Activated CD4-positive, alpha-beta memory T cell treated with anti-CD3 and anti-CD28 coated beads for 36 hours (primary cell): ENCODE measurements at regions not wholly inside any gene's neighbourhood (a gene's known extent, or its start where the extent isn't known, plus 50 kb on each side); places are given as distances from the start of the nearest gene placed in this dataset.

Experiments used
- CTCF ChIA-PET: fragments of 350-600 bp; sonication (Branson Sonifier 250); formaldehyde crosslinking; loops from one replicate; lab custom pipeline; 2021; ENCODE audit warnings: antibody characterized with exemption, inconsistent platforms; lab: Charles Lee
- POLR2A ChIA-PET: fragments of 350-600 bp; sonication (Branson Sonifier 250); formaldehyde crosslinking; loops from one replicate; lab custom pipeline; 2021; ENCODE audit warnings: antibody characterized with exemption; lab: Charles Lee
- DNase-seq: peaks from one replicate; pipeline ENCODE4 v3.0.0-alpha.2; 2020
- H3K27ac Mint-ChIP-seq: one replicate; pipeline ENCODE4 v1.8.0; 2021; ENCODE audit warnings: mixed read lengths
- H3K27me3 Mint-ChIP-seq: one replicate; pipeline ENCODE4 v1.8.0; 2021; ENCODE audit warnings: mixed read lengths
- H3K36me3 Mint-ChIP-seq: one replicate; pipeline ENCODE4 v1.8.0; 2021; ENCODE audit warnings: mixed read lengths
- H3K4me1 Mint-ChIP-seq: one replicate; pipeline ENCODE4 v1.8.0; 2021; ENCODE audit warnings: low read depth, mixed read lengths
- H3K4me3 Mint-ChIP-seq: one replicate; pipeline ENCODE4 v1.8.0; 2021; ENCODE audit warnings: mild to moderate bottlenecking, mixed read lengths
- H3K9me3 Mint-ChIP-seq: one replicate; pipeline ENCODE4 v1.8.0; 2021; ENCODE audit warnings: mixed read lengths
- intact Hi-C: fragments of 100-400 bp; cut with micrococcal nuclease; formaldehyde crosslinking; loops from one replicate; pipeline ENCODE4 v1.15.1; 2023

GRCh38 chr2:204012072-204012653 lies 75.6 kb downstream of the ICOS start:
- H3K36me3 Mint-ChIP-seq, result peaks cover 9% of the 10 kb centered on the region
- H3K4me3 Mint-ChIP-seq, result peak overlapping the region; percentile 56
- no peak for DNase-seq
- H3K27me3 Mint-ChIP-seq, result no peaks in the 10 kb centered on the region
- intact Hi-C loops, result loop anchor here (10.0 kb wide), 2 partner anchors 997 to 1377 kb away; partner anchors contain the start of genes FAM117B and NBEAL1
- peaks cover 88% of the 10 kb centered on the region for H3K4me1 Mint-ChIP-seq
- peaks cover 6% of the 10 kb centered on the region for H3K9me3 Mint-ChIP-seq
- ChIA-PET CTCF (no interaction called here), POLR2A (interaction anchor here (1.2 to 2.1 kb wide), 2 partner anchors 13 to 76 kb away, joined by 4 to 7 read pairs; partner anchors contain the start of gene ICOS)
- H3K27ac Mint-ChIP-seq, result peak overlapping the region; percentile 78

DNA sequence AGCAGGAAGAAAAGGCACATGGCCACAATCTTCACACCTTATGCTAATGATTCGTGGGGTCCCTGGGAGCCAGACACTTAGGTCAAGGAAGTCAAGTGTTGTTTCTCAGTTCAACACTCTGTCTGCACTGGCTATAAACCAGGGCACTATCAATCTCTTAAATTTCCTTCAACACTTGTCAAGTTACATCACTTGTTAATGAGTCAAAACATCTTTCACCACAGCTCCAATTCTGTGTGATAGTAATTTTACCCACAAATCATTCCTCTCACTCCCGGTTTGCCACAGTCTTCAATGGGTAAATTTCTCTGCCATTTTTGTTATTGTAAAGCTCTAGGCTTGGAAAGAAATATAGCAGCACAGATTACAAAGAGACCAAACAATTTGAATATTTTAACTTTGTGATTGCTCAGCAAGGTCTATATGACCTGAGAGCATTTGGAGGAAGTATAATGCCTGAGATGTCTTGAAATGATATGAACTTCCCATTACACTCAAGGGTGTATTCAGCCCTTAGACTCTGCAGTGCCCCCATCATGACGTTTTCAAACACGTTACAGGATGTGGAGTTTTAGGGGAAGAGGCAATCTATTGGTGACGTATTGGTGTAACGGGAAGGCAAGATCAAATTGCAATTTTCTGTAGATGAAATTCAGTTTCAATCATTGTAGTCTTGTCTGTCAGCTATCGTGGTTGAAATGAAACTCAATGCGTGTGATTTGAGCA lies 78.7 kb downstream of the ICOS start:
- Mint-ChIP-seq H3K36me3 (peaks cover 3% of the 10 kb centered on the region), H3K4me3 (peak overlapping the region; percentile 14), H3K27ac (peak overlapping the region; percentile 86), H3K9me3 (peaks cover 4% of the 10 kb centered on the region), H3K27me3 (no peaks in the 10 kb centered on the region), H3K4me1 (peaks cover 92% of the 10 kb centered on the region)
- ChIA-PET POLR2A (interaction anchor here (1.1 to 2.2 kb wide), 15 partner anchors 9 to 96 kb away, joined by 3 to 15 read pairs (median 6); partner anchors contain the start of gene ICOS), CTCF (interaction anchor here (0.8 to 1.7 kb wide), 4 partner anchors 12 to 93 kb away, joined by 3 to 4 read pairs (median 3); no protein-coding TSS in a partner anchor)
- peak; percentile 67 for DNase-seq
- intact Hi-C loops, result loop anchor here (1.0 to 10.0 kb wide), 11 partner anchors 9 to 1380 kb away; partner anchors contain the start of genes FAM117B and NBEAL1

- Mint-ChIP-seq H3K27me3 (no peaks in the 10 kb centered on the region), H3K9me3 (peaks cover 4% of the 10 kb centered on the region), H3K36me3 (peaks cover 3% of the 10 kb centered on the region), H3K27ac (peak overlapping the region; percentile 88), H3K4me1 (peaks cover 82% of the 10 kb centered on the region), H3K4me3 (no peak overlapping the region)
- CTCF ChIA-PET, result interaction anchor here (1.3 to 1.6 kb wide), 3 partner anchors 8 to 20 kb away, joined by 3 to 5 read pairs (median 3); no protein-coding TSS in a partner anchor
- intact Hi-C loops, result loop anchor here (1.0 to 10.0 kb wide), 15 partner anchors 8 to 1384 kb away; partner anchors contain the start of genes FAM117B and NBEAL1
- DNase-seq, result no peak
- POLR2A ChIA-PET, result interaction anchor here (0.8 to 2.3 kb wide), 9 partner anchors 8 to 150 kb away, joined by 3 to 13 read pairs (median 3); no protein-coding TSS in a partner anchor
Measured at GRCh38 chr2:204018717-204019116, 82.2 kb downstream of the ICOS start.

DNA sequence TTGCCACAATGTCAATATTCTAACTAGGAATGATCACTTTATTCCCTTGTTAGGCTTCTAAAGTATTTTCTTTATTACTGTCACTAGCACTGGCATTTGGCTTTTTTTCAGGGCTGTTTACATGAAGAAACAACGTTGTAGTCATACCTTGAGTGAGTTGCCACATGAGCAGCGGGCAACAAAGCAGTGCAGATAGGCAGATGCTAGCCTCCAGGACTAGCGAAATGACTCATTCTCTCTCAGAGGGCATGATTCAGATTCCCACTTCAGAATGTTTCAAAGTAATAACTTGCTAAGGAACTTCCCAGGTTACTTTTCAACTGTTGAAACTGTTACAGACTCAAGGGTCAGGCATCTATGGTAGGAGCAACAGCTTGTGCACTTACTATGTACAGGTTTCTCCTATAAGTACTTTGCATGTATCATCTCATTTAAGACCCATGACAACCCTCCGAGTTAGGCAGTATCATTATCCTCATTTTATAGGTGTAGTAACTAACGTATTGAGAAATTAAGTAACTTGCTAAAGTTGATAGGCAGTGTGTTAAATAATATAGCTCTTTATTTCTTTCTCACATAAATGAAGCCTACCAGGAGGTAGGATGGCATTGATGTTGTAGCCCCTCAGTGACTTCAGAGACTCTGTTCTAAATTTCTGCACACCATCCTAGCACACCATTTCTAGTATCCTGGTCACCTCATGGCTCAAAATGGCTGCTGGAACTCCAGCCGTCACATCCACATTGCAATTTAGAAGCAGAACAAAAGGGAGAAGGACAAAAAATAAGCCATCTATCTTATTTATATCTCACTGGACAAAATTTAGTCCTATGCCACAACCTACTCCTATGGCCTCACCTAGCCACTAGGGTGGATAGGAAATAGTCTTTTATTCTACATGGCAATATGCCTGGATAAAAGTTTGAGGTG lies 83.3 kb downstream of the ICOS start:
- H3K36me3 Mint-ChIP-seq, result peaks cover 3% of the 10 kb centered on the region
- H3K4me1 Mint-ChIP-seq, result peaks cover 84% of the 10 kb centered on the region
- H3K9me3 Mint-ChIP-seq, result peaks cover 4% of the 10 kb centered on the region
- CTCF ChIA-PET, result interaction anchor here (0.9 to 1.6 kb wide), 5 partner anchors 7 to 90 kb away, joined by 3 to 5 read pairs (median 3); no protein-coding TSS in a partner anchor
- H3K27me3 Mint-ChIP-seq, result no peaks in the 10 kb centered on the region
- POLR2A ChIA-PET, result interaction anchor here (0.7 to 2.3 kb wide), 15 partner anchors 9 to 151 kb away, joined by 3 to 13 read pairs (median 3); no protein-coding TSS in a partner anchor
- H3K27ac Mint-ChIP-seq, result peak overlapping the region; percentile 88
- peak overlapping the region; percentile 14 for H3K4me3 Mint-ChIP-seq
- peak; percentile 86 for DNase-seq
- intact Hi-C loops, result loop anchor here (1.0 to 10.0 kb wide), 15 partner anchors 10 to 1385 kb away; partner anchors contain the start of genes FAM117B and NBEAL1

DNA sequence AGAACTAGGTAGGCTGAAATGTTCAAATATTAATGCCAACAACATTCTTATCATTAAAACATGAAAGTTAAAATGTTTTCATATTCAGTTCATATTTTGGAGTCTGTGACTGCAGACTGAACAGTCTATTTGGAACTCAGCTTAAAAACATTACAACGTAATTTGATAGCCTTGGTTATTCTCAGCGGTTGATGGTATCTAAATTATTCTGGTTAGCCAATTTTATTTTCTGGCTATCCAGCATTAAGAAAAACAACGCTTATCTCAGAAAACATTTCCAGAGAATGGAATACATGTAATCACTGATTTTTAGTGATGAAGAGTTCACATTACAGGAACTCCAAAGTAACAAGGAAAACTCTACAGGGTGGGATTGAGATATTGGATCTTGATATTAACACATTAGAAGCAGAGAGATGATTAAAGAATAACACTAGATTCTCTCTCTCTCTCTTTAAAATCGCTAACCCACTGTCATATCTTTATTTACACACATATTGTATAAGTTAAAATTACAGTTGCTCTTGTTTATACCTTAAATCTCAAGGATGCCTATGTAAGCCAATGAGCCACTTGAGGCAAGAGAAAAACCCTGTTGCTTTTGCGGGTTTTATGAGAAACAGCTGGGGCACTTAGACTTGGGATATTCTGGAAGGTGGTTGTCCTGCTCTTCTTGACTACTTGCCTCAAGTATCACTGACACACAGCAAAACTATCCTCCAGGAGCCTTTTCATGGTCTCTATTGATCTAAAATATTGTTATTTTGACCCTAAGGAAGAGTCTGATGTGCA lies 84.9 kb downstream of the ICOS start:
- intact Hi-C loops, result no loop called here
- CTCF ChIA-PET, result interaction anchor here (1.0 to 4.8 kb wide), 4 partner anchors 50 to 93 kb away, joined by 3 to 19 read pairs (median 7); no protein-coding TSS in a partner anchor
- Mint-ChIP-seq H3K4me3 (no peak overlapping the region), H3K4me1 (peaks cover 81% of the 10 kb centered on the region), H3K36me3 (peaks cover 3% of the 10 kb centered on the region), H3K27ac (no peak overlapping the region), H3K9me3 (peaks cover 4% of the 10 kb centered on the region), H3K27me3 (no peaks in the 10 kb centered on the region)
- POLR2A ChIA-PET, result no interaction called here
- no peak for DNase-seq

DNA sequence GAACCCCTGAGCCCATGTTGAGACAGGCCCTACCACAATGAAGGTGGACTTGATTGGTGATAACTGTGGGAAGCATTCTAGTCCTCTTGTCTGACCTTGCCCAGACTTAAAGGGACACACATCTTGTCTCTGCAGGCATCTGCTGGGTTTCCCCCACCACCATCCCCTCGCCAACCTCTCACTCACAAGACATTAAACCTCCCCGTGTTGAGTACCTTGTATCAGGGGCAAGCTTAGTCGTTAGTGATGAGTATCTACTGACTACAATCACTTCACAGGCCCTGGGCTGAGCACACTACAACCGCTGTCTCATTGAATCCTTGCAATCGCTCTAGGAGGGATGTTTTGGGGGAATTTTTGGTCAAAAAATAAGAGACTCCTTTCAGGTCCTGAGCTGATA lies 86.0 kb downstream of the ICOS start:
- Mint-ChIP-seq H3K4me1 (peaks cover 81% of the 10 kb centered on the region), H3K27ac (peak overlapping the region; percentile 82), H3K4me3 (peak overlapping the region; percentile 28), H3K9me3 (peaks cover 4% of the 10 kb centered on the region), H3K27me3 (no peaks in the 10 kb centered on the region), H3K36me3 (peaks cover 3% of the 10 kb centered on the region)
- ChIA-PET POLR2A (interaction anchor here (0.6 to 1.3 kb wide), 3 partner anchors 19 to 157 kb away, joined by 3 to 5 read pairs (median 3); no protein-coding TSS in a partner anchor), CTCF (interaction anchor here (1.0 to 4.8 kb wide), 11 partner anchors 23 to 157 kb away, joined by 3 to 36 read pairs (median 5); no protein-coding TSS in a partner anchor)
- peak; percentile 56 for DNase-seq
- intact Hi-C loops, result no loop called here

- peak; percentile 24 for DNase-seq
- Mint-ChIP-seq H3K4me3 (peak overlapping the region; percentile 28), H3K9me3 (peaks cover 4% of the 10 kb centered on the region), H3K27me3 (no peaks in the 10 kb centered on the region), H3K27ac (peak overlapping the region; percentile 82), H3K4me1 (peaks cover 79% of the 10 kb centered on the region), H3K36me3 (peaks cover 3% of the 10 kb centered on the region)
- intact Hi-C loops, result no loop called here
- CTCF ChIA-PET, result interaction anchor here (1.0 to 4.8 kb wide), 12 partner anchors 17 to 156 kb away, joined by 3 to 36 read pairs (median 5); no protein-coding TSS in a partner anchor
- POLR2A ChIA-PET, result interaction anchor here (0.9 to 1.3 kb wide), 2 partner anchors 20 to 89 kb away, joined by 3 to 5 read pairs; no protein-coding TSS in a partner anchor
Measured at GRCh38 chr2:204023088-204023487, 86.5 kb downstream of the ICOS start.

DNA sequence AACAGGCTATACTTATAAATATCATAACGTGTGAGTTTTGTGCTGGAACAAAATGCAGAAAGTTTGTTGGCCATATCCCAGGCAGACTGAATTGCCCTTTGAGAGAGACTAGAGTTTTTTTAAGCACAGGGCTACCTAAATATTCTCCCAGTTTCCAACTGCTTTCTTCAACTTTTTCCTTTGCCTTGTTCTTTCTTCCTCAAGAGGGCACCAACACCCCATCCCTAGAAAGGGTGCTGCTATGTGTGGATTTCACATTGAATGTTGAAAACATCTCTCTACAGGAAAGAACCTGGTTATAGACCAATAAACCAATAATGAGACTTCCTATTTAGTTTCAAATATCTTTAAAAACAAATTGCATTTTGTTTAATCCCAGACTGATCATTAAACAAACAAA lies 87.9 kb downstream of the ICOS start:
- peaks cover 64% of the 10 kb centered on the region for H3K4me1 Mint-ChIP-seq
- peaks cover 3% of the 10 kb centered on the region for H3K36me3 Mint-ChIP-seq
- peaks cover 4% of the 10 kb centered on the region for H3K9me3 Mint-ChIP-seq
- no peaks in the 10 kb centered on the region for H3K27me3 Mint-ChIP-seq
- no peak overlapping the region for H3K4me3 Mint-ChIP-seq
- intact Hi-C loops, result loop anchor here (2.0 kb wide), 2 partner anchors 44 to 154 kb away; no protein-coding TSS in a partner anchor
- POLR2A ChIA-PET, result no interaction called here
- DNase-seq, result peak; percentile 47
- H3K27ac Mint-ChIP-seq, result no peak overlapping the region
- CTCF ChIA-PET, result interaction anchor here (0.8 to 4.8 kb wide), 9 partner anchors 19 to 155 kb away, joined by 3 to 36 read pairs (median 5); no protein-coding TSS in a partner anchor

DNA sequence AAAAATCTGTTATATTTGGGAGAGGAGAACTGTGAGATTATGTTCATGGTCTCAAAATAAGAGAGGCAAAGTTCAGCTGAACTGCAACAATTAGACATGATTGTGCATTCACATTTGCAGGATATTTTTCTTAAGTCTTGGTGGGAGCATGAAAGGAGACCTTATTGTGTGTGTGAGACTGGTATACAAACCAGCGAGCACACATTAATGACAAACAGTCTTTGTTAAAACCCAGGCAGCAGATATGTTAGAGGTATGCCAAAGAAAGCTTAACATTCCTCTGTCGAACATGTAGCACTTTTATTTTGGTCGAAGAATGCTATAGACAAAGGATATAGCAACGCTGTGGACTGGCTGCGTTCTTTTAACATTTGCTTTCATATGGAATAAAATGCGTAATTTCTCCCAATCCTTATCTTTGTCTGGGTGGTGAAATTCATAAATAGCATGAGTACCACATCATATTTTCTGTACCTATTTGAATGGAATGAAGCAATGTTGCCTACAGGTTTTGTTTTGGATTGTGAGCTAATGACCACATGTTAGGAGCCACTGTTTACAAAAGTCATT lies 88.4 kb downstream of the ICOS start:
- Mint-ChIP-seq H3K4me3 (no peak overlapping the region), H3K27me3 (no peaks in the 10 kb centered on the region), H3K9me3 (peaks cover 2% of the 10 kb centered on the region), H3K4me1 (peaks cover 60% of the 10 kb centered on the region), H3K27ac (no peak overlapping the region), H3K36me3 (peaks cover 2% of the 10 kb centered on the region)
- no peak for DNase-seq
- intact Hi-C loops, result loop anchor here (2.0 kb wide), 2 partner anchors 44 to 154 kb away; no protein-coding TSS in a partner anchor
- CTCF ChIA-PET, result interaction anchor here (0.8 to 4.8 kb wide), 11 partner anchors 12 to 154 kb away, joined by 3 to 36 read pairs (median 4); no protein-coding TSS in a partner anchor
- POLR2A ChIA-PET, result no interaction called here

DNA sequence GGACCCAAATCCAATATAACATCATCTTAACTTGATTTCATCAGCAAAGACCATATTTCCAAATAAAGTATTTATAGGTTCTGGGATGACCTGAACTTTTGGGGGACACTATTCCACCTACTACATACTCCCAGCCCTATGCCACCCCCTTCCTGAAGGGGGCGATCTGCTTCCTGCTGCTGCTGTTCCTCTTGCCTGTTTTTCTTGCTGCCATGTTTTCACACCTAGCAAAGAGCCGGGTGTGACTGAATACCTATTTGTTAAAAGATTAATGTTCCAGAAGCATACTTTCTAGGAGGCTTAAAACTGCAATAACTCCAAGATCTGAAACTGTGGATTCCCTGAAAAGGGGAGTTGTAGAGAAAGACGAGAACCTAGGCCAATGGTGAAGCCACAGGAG lies 89.7 kb downstream of the ICOS start:
- Mint-ChIP-seq H3K27ac (peak overlapping the region; percentile 30), H3K9me3 (no peaks in the 10 kb centered on the region), H3K4me1 (peaks cover 56% of the 10 kb centered on the region), H3K27me3 (no peaks in the 10 kb centered on the region), H3K36me3 (no peaks in the 10 kb centered on the region), H3K4me3 (no peak overlapping the region)
- DNase-seq, result no peak
- intact Hi-C loops, result loop anchor here (2.0 kb wide), 1 partner anchor 23 kb away; no protein-coding TSS in a partner anchor
- POLR2A ChIA-PET, result no interaction called here
- CTCF ChIA-PET, result interaction anchor here (0.9 to 3.2 kb wide), 2 partner anchors 25 to 83 kb away, joined by 3 to 11 read pairs; no protein-coding TSS in a partner anchor
